ENCODE measurements at regions not wholly inside any gene's neighbourhood (a gene's known extent, or its start where the extent isn't known, plus 50 kb on each side); places are given as distances from the start of the nearest gene placed in this dataset.

DNA sequence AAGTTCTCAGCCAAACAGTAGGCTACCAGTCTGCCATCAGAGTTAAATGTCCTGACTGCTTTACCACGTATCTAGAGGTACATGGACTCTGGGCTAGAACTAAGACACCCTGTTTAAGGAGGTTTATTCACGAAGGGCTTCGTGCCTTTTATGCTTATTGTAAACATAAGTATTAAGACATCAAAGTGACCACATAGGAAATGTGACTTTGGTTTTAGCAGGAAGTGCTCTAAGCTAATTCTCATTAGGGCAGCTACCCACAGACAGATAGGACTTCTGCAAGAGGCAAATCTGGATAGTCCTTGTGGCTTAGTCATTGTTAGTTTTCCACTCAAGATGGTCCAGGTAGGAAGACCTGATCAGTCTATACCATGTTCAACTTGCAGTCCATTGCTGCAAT is 233.3 kb upstream of the MGAT5 start:
- no peak for TF ChIP-seq CTCF (IDR thresholded peaks at IDR 0.05; ENCODE audit: low read length, missing control alignments)
- no peak overlapping the region for H3K4me3 ChIP-seq (replicated peaks; ENCODE audit: low read depth, low read length)
- no peak for DNase-seq (ENCODE audit: low read depth)

DNA sequence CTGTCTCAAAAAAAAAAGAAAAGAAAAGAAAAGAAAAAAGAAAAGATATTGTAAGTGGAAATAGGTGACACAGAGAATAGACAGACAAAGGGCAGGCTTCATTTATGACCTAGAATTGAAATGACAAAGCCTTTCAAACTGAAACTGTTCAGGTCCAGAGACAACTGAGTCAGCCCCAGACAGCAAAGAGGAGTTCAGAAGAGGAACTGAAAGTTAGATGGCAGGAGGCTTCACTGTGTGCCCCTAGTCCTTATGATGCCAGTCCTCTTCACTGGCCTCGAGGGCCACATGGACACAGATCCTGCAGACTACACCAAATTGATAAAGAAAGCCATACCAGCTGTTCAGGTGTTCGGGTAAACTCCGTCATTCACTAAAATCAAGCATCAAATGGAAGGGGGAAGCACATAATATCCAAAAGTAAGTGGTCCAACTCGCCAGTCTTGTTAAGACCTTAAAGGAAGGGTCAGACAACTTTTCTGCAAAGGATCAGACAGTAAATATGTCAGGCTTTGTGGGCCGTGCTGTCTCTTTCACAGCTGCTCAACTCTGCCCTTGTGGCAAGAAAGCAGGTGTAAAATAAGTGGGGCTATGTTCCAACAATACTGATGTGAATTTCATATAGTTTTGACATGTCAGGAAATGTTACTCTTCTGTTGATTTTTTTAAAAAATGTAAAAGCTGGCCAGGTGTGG is 231.9 kb upstream of the MGAT5 start:
- no peak overlapping the region for H3K4me3 ChIP-seq (replicated peaks; ENCODE audit: low read depth, low read length)
- no peak for TF ChIP-seq CTCF (IDR thresholded peaks at IDR 0.05; ENCODE audit: low read length, missing control alignments)
- DNase-seq (ENCODE audit: low read depth), result no peak

- no peak for TF ChIP-seq CTCF (IDR thresholded peaks at IDR 0.05; ENCODE audit: low read length, missing control alignments)
- DNase-seq (ENCODE audit: low read depth), result no peak
- H3K4me3 ChIP-seq (replicated peaks; ENCODE audit: low read depth, low read length), result no peak overlapping the region
These were observed 230.0 kb upstream of the MGAT5 start for GRCh38 chr2:134023854-134024253.

- no peak for TF ChIP-seq CTCF (IDR thresholded peaks at IDR 0.05; ENCODE audit: low read length, missing control alignments)
- no peak overlapping the region for H3K4me3 ChIP-seq (replicated peaks; ENCODE audit: low read depth, low read length)
- DNase-seq (ENCODE audit: low read depth), result no peak
These were observed 225.9 kb upstream of the MGAT5 start for GRCh38 chr2:134027980-134028379.

- H3K4me3 ChIP-seq (replicated peaks; ENCODE audit: low read depth, low read length), result no peak overlapping the region
- no peak for TF ChIP-seq CTCF (IDR thresholded peaks at IDR 0.05; ENCODE audit: low read length, missing control alignments)
These were observed 224.5 kb upstream of the MGAT5 start for GRCh38 chr2:134029418-134029817.

DNA sequence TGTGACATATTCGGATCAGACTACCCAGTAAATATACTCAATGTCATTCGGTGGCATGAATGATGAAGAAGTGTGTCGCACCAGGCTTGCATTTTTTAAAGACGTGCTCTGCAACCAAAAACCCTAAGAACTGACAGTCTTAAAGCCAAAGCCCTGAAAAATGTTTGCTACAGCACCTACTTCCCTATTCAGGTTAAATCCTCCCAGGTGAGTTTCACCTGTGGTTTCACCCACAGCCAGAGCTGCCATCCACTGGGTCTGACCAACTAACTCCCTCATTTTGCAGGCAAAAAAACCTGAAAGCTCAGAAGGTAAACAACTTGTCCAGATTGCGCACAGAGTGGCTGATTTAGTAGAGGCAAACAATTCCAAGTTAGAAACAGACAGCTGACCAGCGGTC is 222.3 kb upstream of the MGAT5 start:
- no peak for DNase-seq (ENCODE audit: low read depth)
- H3K4me3 ChIP-seq (replicated peaks; ENCODE audit: low read depth, low read length), result no peak overlapping the region
- TF ChIP-seq CTCF (IDR thresholded peaks at IDR 0.05; ENCODE audit: low read length, missing control alignments), result no peak

More at GRCh38 chr2:134029418-134029817, 224.5 kb upstream of the MGAT5 start:
- no peak for DNase-seq (ENCODE audit: low read depth)
